Kidney (tissue), 13 donors: ENCODE measurements at regions not wholly inside any gene's neighbourhood (a gene's known extent, or its start where the extent isn't known, plus 50 kb on each side); places are given as distances from the start of the nearest gene placed in this dataset.

Source experiments
- DNase-seq, 5 donors: peaks; one replicate each; pipeline ENCODE4 v3.0.0-alpha.2; 2013 to 2020
- FAIRE-seq: peaks from 2 replicates; lab custom pipeline; 2012; peaks lifted over from hg19 to GRCh38; lab: Jason Lieb, UNC
- H3K27ac ChIP-seq, 2 donors: one replicate each; pipeline ENCODE4 v1.7.0; 2013; ENCODE audit warnings: low read depth in 2 of 2, low read length in 2 of 2, inconsistent platforms in 1 of 2
- H3K27me3 ChIP-seq: one replicate; pipeline ENCODE4 v1.7.1; 2013; ENCODE audit warnings: low read length, inconsistent platforms; ENCODE audit not compliant: control insufficient read depth, insufficient read depth
- H3K36me3 ChIP-seq, 3 donors: one replicate each; pipeline versions ENCODE4 v1.7.0 to v1.7.1; 2013; ENCODE audit warnings: low read length in 3 of 3, control low read depth in 1 of 3, inconsistent platforms in 1 of 3; ENCODE audit not compliant: insufficient read depth in 3 of 3, control insufficient read depth in 2 of 3
- H3K4me1 ChIP-seq, 3 donors: one replicate each; pipeline versions ENCODE4 v1.7.0 to v1.7.1; 2013; ENCODE audit warnings: low read length in 3 of 3, inconsistent platforms in 1 of 3, low read depth in 1 of 3; ENCODE audit not compliant: control insufficient read depth in 2 of 3, insufficient read depth in 2 of 3
- H3K4me3 ChIP-seq, 3 donors: one replicate each; pipeline versions ENCODE4 v1.7.0 to v1.8.1; 2013; ENCODE audit warnings: low read length in 3 of 3, control low read depth in 1 of 3, inconsistent platforms in 1 of 3
- H3K9ac ChIP-seq, 3 donors: one replicate each; pipeline versions ENCODE4 v1.7.0 to v1.7.1; 2013; ENCODE audit warnings: low read length in 3 of 3, control low read depth in 1 of 3, inconsistent platforms in 1 of 3
- H3K9me3 ChIP-seq, 3 donors: one replicate each; pipeline versions ENCODE4 v1.7.0 to v1.7.1; 2013; ENCODE audit warnings: low read length in 3 of 3, control low read depth in 1 of 3, inconsistent platforms in 1 of 3; ENCODE audit not compliant: control insufficient read depth in 2 of 3, insufficient read depth in 1 of 3
- intact Hi-C: fragments of 100-400 bp; cut with DNase I; formaldehyde crosslinking; loops from one replicate; pipeline ENCODE4 v1.11.1; 2022
- TF ChIP-seq, protein P1 (sequence below): IDR thresholded peaks from 3 replicates; pipeline ENCODE4 v1.5.1; 2012; ENCODE audit warnings: mild to moderate bottlenecking, moderate library complexity, borderline replicate concordance; ENCODE audit not compliant: insufficient read depth; ENCODE audit errors: extremely low read depth
- donor health status: control.
- donor health status: control.
- donor health status: control.
- donor health status: control.
- donor health status: control.
- donor health status: DM: yes; HTN: yes; CAD: no.
- donor health status: Normal renal cell carcinoma (clear cell type).

DNA sequence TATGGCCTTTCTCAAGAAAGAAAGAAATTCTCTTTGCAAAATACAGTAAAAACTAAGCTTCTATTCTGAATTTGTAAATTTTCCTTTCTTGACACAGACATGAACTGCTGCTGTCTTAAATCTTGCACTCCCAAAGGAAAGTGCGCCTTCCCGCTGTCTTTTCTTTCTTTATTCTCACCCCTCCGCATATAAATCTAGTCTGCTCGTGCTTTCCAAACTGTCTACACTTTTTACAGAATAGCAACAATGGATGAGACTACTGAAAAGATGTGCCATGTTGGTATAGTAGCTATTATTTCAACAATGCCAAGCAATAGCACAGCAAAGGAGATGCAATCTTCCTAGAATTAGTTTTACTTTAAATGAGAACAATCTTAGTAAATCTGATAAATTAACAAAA lies 328.8 kb upstream of the PDE3A start:
- no peak for FAIRE-seq
- Histone ChIP-seq H3K4me1 (no peaks in the 10 kb centered on the region), H3K36me3 (no peaks in the 10 kb centered on the region), H3K9me3 (no peaks in the 10 kb centered on the region), H3K9ac (no peak overlapping the region), H3K27me3 (no peaks in the 10 kb centered on the region), H3K4me3 (no peak overlapping the region), H3K27ac (no peak overlapping the region)
- peak in 2 of 5 donors; percentile 35 to 37 for DNase-seq
- TF ChIP-seq, protein P1, sequence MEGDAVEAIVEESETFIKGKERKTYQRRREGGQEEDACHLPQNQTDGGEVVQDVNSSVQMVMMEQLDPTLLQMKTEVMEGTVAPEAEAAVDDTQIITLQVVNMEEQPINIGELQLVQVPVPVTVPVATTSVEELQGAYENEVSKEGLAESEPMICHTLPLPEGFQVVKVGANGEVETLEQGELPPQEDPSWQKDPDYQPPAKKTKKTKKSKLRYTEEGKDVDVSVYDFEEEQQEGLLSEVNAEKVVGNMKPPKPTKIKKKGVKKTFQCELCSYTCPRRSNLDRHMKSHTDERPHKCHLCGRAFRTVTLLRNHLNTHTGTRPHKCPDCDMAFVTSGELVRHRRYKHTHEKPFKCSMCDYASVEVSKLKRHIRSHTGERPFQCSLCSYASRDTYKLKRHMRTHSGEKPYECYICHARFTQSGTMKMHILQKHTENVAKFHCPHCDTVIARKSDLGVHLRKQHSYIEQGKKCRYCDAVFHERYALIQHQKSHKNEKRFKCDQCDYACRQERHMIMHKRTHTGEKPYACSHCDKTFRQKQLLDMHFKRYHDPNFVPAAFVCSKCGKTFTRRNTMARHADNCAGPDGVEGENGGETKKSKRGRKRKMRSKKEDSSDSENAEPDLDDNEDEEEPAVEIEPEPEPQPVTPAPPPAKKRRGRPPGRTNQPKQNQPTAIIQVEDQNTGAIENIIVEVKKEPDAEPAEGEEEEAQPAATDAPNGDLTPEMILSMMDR, result no peak
- intact Hi-C loops, result no loop called here

DNA sequence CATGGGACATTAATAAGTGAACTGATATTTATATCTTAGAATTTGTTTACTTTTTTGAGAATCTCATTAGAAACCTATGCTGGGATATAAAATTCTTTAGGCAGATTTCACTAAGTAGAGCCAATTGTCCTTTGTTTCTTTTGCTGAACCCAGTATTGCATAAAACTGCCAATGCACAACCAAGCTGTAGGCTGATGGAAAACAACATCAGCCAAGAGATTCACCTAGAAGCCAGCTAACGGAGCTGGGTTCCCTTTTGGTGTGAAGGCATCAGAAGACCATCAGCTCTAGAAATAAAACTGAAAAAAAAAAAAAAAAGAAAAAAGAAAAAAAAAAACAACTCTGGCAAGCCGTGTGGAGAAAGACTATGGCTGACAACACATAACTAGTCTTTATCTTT lies 328.2 kb upstream of the PDE3A start:
- Histone ChIP-seq H3K4me1 (no peaks in the 10 kb centered on the region), H3K27me3 (no peaks in the 10 kb centered on the region), H3K9ac (no peak overlapping the region), H3K4me3 (no peak overlapping the region), H3K9me3 (no peaks in the 10 kb centered on the region), H3K27ac (no peak overlapping the region), H3K36me3 (no peaks in the 10 kb centered on the region)
- intact Hi-C loops, result no loop called here
- DNase-seq (no peak), FAIRE-seq (no peak)
- TF ChIP-seq, protein P1, result no peak

DNA sequence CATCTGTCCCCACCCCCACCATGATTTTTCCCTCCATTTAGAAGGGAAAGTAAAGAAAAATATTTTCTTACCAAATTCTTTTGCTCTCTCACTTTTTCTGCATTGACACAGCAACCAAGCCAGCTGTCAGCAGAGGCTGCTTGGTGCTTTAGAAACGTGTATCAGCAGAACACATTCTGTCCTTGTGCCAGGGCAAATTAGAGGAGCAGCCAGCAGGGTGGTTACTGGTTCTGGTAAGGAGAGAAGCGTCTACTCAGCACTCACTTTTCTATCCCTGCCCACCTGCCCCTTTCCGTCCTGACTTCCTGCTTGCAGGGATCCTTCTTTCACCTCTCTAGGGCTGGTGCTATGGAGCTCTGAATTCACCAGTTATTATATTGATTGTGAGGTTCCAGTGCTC lies 327.5 kb upstream of the PDE3A start:
- H3K9ac ChIP-seq, result no peak overlapping the region
- H3K27ac ChIP-seq, result no peak overlapping the region
- H3K4me1 ChIP-seq, result no peaks in the 10 kb centered on the region
- no peaks in the 10 kb centered on the region for H3K27me3 ChIP-seq
- TF ChIP-seq, protein P1, result no peak
- DNase-seq, result peak in 2 of 5 donors; percentile 9 to 35
- intact Hi-C loops, result no loop called here
- H3K9me3 ChIP-seq, result no peaks in the 10 kb centered on the region
- H3K4me3 ChIP-seq, result no peak overlapping the region
- no peak for FAIRE-seq
- no peaks in the 10 kb centered on the region for H3K36me3 ChIP-seq

DNA sequence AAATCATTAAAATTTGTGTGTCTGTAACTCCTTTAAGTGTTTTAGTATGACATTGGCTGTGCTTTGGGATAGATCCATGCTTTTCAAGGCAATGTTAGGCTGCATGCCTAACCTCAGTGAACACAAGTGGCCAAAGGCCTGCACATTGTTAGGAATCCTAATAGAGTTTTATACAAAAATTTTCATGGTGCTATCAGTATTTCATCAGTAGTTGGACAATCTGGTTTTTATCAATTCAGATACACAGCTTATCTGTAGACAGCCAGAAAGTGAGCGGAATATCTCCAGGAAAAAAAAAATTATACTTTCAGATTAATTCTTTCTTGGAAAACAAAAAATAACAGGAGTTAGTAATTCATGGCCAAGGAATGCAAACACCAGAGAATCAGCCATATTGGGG lies 324.0 kb upstream of the PDE3A start:
- H3K36me3 ChIP-seq, result no peaks in the 10 kb centered on the region
- TF ChIP-seq, protein P1, result no peak
- intact Hi-C loops, result no loop called here
- H3K9ac ChIP-seq, result no peak overlapping the region
- H3K4me1 ChIP-seq, result no peaks in the 10 kb centered on the region
- no peak for FAIRE-seq
- no peak overlapping the region for H3K27ac ChIP-seq
- no peaks in the 10 kb centered on the region for H3K9me3 ChIP-seq
- DNase-seq, result no peak
- no peak overlapping the region for H3K4me3 ChIP-seq
- no peaks in the 10 kb centered on the region for H3K27me3 ChIP-seq
